ENCODE measurements at regions not wholly inside any gene's neighbourhood (a gene's known extent, or its start where the extent isn't known, plus 50 kb on each side); places are given as distances from the start of the nearest gene placed in this dataset.

GRCh38 chr4:13851085-13851940, 223.8 kb upstream of the BOD1L1 start:
- FAIRE-seq = no peak

- FAIRE-seq = no peak
These were observed 224.9 kb upstream of the BOD1L1 start for GRCh38 chr4:13852411-13852810.

GRCh38 chr4:13856387-13856786, 228.9 kb upstream of the BOD1L1 start:
- no peak for FAIRE-seq

- no peak for FAIRE-seq
These were observed 229.9 kb upstream of the BOD1L1 start for GRCh38 chr4:13857397-13857796.

- no peak for FAIRE-seq
These were observed 230.3 kb upstream of the BOD1L1 start for GRCh38 chr4:13857800-13858199.

GRCh38 chr4:13859423-13859822, 231.9 kb upstream of the BOD1L1 start:
- no peak for FAIRE-seq

- FAIRE-seq = no peak
These were observed 232.6 kb upstream of the BOD1L1 start for GRCh38 chr4:13860126-13860525.

GRCh38 chr4:13865871-13866669, 238.5 kb upstream of the BOD1L1 start:
- no peak for FAIRE-seq

GRCh38 chr4:13866881-13867280, 239.4 kb upstream of the BOD1L1 start:
- FAIRE-seq = no peak

- FAIRE-seq = no peak
These were observed 244.6 kb upstream of the BOD1L1 start for GRCh38 chr4:13872155-13872554.

- FAIRE-seq = no peak
These were observed 245.4 kb upstream of the BOD1L1 start for GRCh38 chr4:13872955-13873354.

- FAIRE-seq = no peak
These were observed 247.7 kb upstream of the BOD1L1 start for GRCh38 chr4:13875181-13875580.

GRCh38 chr4:13876131-13876530, 248.6 kb upstream of the BOD1L1 start:
- no peak for FAIRE-seq

GRCh38 chr4:13876940-13877339, 249.4 kb upstream of the BOD1L1 start:
- FAIRE-seq = no peak

- peak; percentile 81 for FAIRE-seq
These were observed 250.1 kb upstream of the BOD1L1 start for GRCh38 chr4:13877626-13878025.

- FAIRE-seq = no peak
These were observed 254.4 kb upstream of the BOD1L1 start for GRCh38 chr4:13881892-13882291.

- FAIRE-seq = no peak
These were observed 259.5 kb upstream of the BOD1L1 start for GRCh38 chr4:13887010-13887409.

GRCh38 chr4:13888112-13888511, 260.6 kb upstream of the BOD1L1 start:
- FAIRE-seq = peak; percentile 74

- no peak for FAIRE-seq
These were observed 264.0 kb upstream of the BOD1L1 start for GRCh38 chr4:13891544-13891939.

- FAIRE-seq = no peak
These were observed 265.2 kb upstream of the BOD1L1 start for GRCh38 chr4:13892739-13893105.

- no peak for FAIRE-seq
These were observed 265.7 kb upstream of the BOD1L1 start for GRCh38 chr4:13893211-13893610.

GRCh38 chr4:13893987-13894386, 266.5 kb upstream of the BOD1L1 start:
- FAIRE-seq = no peak

- no peak for FAIRE-seq
These were observed 273.3 kb upstream of the BOD1L1 start for GRCh38 chr4:13900780-13901179.

- FAIRE-seq = no peak
These were observed 274.6 kb upstream of the BOD1L1 start for GRCh38 chr4:13902146-13902545.

Measured in endometrium (tissue), 2 donors.